ENCODE measurements at regions not wholly inside any gene's neighbourhood (a gene's known extent, or its start where the extent isn't known, plus 50 kb on each side); places are given as distances from the start of the nearest gene placed in this dataset.

DNA sequence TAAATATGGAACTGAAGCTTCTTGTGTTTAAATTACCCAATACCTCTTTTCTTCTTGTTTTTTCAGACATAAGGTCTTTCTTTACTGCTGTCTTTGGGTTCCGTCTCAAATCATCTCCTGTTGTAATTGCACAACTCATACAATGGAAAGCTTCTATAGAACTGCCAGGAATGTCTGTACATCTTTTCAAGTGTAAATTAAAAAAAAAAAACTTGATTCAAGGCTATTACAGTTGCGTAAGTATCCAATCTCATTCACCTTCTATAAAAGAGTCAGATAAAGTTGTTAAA, 243.5 kb downstream of the ICE1 start:
- DNase-seq (ENCODE audit: low spot score in 2 of 2) = no peak
- H3K4me1 ChIP-seq = no peaks in the 10 kb centered on the region
- no peak overlapping the region for H3K27ac ChIP-seq
- no peaks in the 10 kb centered on the region for H3K36me3 ChIP-seq
- H3K4me3 ChIP-seq = no peak overlapping the region
- WGBS, 2 donors = 78 to 84% methylated on average over 2 of the region's 2 CpGs
- no peaks in the 10 kb centered on the region for H3K27me3 ChIP-seq
- TF ChIP-seq, protein P1, sequence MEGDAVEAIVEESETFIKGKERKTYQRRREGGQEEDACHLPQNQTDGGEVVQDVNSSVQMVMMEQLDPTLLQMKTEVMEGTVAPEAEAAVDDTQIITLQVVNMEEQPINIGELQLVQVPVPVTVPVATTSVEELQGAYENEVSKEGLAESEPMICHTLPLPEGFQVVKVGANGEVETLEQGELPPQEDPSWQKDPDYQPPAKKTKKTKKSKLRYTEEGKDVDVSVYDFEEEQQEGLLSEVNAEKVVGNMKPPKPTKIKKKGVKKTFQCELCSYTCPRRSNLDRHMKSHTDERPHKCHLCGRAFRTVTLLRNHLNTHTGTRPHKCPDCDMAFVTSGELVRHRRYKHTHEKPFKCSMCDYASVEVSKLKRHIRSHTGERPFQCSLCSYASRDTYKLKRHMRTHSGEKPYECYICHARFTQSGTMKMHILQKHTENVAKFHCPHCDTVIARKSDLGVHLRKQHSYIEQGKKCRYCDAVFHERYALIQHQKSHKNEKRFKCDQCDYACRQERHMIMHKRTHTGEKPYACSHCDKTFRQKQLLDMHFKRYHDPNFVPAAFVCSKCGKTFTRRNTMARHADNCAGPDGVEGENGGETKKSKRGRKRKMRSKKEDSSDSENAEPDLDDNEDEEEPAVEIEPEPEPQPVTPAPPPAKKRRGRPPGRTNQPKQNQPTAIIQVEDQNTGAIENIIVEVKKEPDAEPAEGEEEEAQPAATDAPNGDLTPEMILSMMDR (IDR thresholded peaks at IDR 0.05) = no peak
- H3K9me3 ChIP-seq = no peaks in the 10 kb centered on the region

DNA sequence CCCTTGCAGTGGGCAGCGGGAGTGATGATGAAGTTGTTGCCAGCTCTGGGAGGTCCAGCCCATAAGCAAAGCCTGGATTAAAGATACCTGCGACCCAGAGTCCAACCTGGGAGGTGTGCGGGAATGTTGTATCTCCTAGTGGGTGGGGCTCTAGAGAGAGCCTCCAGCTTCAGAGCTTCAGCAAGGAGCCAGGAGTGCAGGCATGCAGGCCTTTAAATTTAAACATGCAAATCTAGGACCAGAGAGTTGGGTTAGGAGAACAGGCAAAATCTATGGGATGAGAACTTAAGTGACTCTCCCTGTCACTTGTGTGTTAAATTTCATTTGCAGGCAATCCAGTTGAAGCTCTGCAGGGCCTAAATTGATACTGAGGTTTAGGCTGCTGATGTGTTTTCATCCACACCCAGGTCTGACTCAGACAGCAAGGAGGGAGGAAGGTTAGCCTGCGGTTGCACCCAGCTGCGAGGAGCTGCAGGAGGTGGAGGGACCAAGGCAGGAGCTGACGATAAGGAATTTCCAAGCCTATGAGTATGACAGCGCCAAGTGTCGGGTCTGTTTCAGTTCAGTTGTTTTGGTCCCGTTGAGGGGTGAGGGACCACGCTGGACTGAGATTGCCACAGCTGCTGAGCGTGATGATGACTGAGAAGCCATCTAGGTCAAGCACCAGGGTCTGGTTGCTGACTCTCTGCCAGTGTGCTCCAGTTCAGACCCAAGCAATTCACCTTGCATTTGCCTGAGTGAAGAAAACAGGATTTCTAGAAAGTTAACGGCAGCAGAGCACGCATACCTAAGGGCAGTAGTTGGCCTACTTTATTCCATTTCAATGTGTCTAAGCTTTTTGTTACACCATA, 243.0 kb downstream of the ICE1 start:
- no peaks in the 10 kb centered on the region for H3K4me1 ChIP-seq
- 80 to 81% methylated on average over 12 to 13 of the region's 13 CpGs for WGBS, 2 donors
- no peaks in the 10 kb centered on the region for H3K27me3 ChIP-seq
- TF ChIP-seq EP300 (IDR thresholded peaks at IDR 0.05) (no peak), POLR2A (IDR thresholded peaks at IDR 0.05) (no peak)
- TF ChIP-seq, protein P1 (IDR thresholded peaks at IDR 0.05) = no peak
- H3K9me3 ChIP-seq = no peaks in the 10 kb centered on the region
- no peak overlapping the region for H3K4me3 ChIP-seq
- no peaks in the 10 kb centered on the region for H3K36me3 ChIP-seq
- no peak overlapping the region for H3K27ac ChIP-seq
- no peak for DNase-seq (ENCODE audit: low spot score in 2 of 2)

DNA sequence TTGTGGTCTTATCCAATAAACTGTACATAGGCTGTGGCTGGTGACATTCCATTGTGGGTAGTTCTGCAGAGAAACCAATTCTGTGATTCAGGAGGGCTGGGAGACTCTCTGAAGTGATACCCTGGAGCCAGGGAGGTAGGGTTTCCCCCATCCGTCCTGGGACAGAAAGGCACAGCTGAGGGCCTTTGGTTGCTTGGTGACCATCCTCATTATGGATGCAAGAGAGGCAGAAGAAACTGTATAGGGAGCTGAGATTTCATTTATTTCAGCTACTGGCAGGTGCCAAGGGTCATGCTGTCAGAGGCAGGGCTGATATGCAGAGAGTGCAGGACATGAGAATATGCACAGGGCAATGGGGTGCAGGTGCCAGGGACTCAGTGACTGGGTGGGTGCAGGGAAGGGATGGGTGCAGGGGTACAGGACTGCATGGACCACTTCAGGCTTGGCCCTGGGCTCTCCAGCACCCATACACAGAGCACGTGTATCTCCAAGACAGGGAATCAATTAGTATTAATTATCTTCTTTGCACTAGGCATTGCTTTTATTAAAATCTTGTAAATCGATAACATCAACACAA, 236.5 kb downstream of the ICE1 start:
- DNase-seq (ENCODE audit: low spot score in 2 of 2) = no peak
- WGBS, 2 donors = 71 to 86% methylated on average over 3 of the region's 3 CpGs
- H3K4me1 ChIP-seq = peaks cover 0 to 8% (median 4%) of the 10 kb centered on the region in 4 donors
- no peak for TF ChIP-seq POLR2A (IDR thresholded peaks at IDR 0.05)
- TF ChIP-seq, protein P1 (IDR thresholded peaks at IDR 0.05) = no peak
- TF ChIP-seq EP300 (IDR thresholded peaks at IDR 0.05) = no peak
- no peaks in the 10 kb centered on the region for H3K9me3 ChIP-seq
- no peaks in the 10 kb centered on the region for H3K36me3 ChIP-seq
- no peaks in the 10 kb centered on the region for H3K27me3 ChIP-seq
- H3K4me3 ChIP-seq = no peak overlapping the region
- no peak overlapping the region for H3K27ac ChIP-seq

DNA sequence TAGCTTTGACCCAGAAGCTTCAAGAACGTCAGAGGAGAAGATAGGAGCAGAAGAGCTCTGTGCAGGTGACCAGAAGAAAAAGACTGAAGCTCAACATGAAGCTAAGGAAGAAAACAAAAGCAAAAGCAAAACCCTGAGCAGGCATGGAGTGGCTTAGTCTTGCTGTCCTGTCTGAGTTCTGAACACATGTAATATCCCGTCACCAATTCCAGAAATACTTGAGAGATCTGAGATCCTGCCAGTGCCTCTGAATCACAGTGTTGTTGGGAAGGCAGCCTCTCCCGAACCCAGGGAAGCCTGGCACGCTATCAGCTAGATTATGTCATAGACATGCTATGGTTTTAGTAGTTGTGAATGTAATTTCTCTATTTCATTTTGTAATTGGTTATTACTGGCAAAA, 235.7 kb downstream of the ICE1 start:
- Histone ChIP-seq H3K4me1 (peaks cover 0 to 8% (median 4%) of the 10 kb centered on the region in 4 donors), H3K4me3 (peak overlapping the region in 2 of 4 donors; percentile 8 to 14), H3K36me3 (no peaks in the 10 kb centered on the region), H3K27ac (peak overlapping the region in 2 of 4 donors; percentile 31 to 55), H3K9me3 (no peaks in the 10 kb centered on the region), H3K27me3 (no peaks in the 10 kb centered on the region)
- peak in 1 of 2 donors; percentile 49 for TF ChIP-seq EP300 (IDR thresholded peaks at IDR 0.05)
- TF ChIP-seq, protein P1 (IDR thresholded peaks at IDR 0.05) = no peak
- DNase-seq (ENCODE audit: low spot score in 2 of 2) = peak in 1 of 2 donors; percentile 58
- WGBS, 2 donors = 18 to 28% methylated on average over 4 of the region's 4 CpGs

DNA sequence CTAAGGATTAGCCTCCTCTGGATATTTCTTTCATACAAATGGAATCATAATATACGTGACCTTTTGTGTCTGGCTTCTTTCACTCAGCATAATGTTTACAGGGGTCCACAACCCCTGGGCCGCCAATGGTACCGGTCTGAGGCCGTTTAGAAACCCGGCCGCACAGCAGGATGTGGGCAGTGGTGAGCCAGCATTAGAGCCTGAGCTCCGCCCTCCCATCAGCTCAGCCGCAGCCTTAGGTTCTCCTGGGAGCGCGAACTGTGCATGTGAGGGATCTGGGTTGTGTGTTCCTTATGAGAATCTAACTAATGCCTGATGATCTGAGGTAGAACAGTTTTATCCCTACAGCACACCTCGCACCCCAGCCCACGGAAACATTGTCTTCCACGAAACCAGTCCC, 229.7 kb downstream of the ICE1 start:
- TF ChIP-seq POLR2A (IDR thresholded peaks at IDR 0.05) (no peak), EP300 (IDR thresholded peaks at IDR 0.05) (no peak)
- TF ChIP-seq, protein P1 (IDR thresholded peaks at IDR 0.05) = no peak
- Histone ChIP-seq H3K27me3 (no peaks in the 10 kb centered on the region), H3K9me3 (no peaks in the 10 kb centered on the region), H3K4me1 (no peaks in the 10 kb centered on the region), H3K4me3 (no peak overlapping the region), H3K36me3 (no peaks in the 10 kb centered on the region), H3K27ac (no peak overlapping the region)
- DNase-seq (ENCODE audit: low spot score in 2 of 2) = no peak
- WGBS, 2 donors = 79 to 82% methylated on average over 13 of the region's 13 CpGs
